Astrocyte (in vitro differentiated cells and primary cell): ENCODE measurements at regions not wholly inside any gene's neighbourhood (a gene's known extent, or its start where the extent isn't known, plus 50 kb on each side); places are given as distances from the start of the nearest gene placed in this dataset.

Experiments used
- DNase-seq: peaks from one replicate; pipeline ENCODE4 v3.0.0-alpha.2; 2010; ENCODE audit warnings: low read depth
- FAIRE-seq: peaks from 2 replicates; lab custom pipeline; 2011; peaks lifted over from hg19 to GRCh38; lab: Jason Lieb, UNC
- H2AFZ ChIP-seq: 2 replicates; pipeline ENCODE4 v1.6.0; 2012; ENCODE audit warnings: low read depth, low read length, inconsistent platforms
- H3K27ac ChIP-seq: 2 replicates; pipeline ENCODE4 v1.5.1; 2011; ENCODE audit warnings: low read depth, low read length, inconsistent platforms
- H3K27me3 ChIP-seq: 2 replicates; pipeline ENCODE4 v1.6.0; 2011; ENCODE audit warnings: low read length, inconsistent platforms; ENCODE audit not compliant: insufficient read depth
- H3K36me3 ChIP-seq: 2 replicates; pipeline ENCODE4 v1.5.1; 2011; ENCODE audit warnings: low read length, inconsistent platforms; ENCODE audit not compliant: insufficient read depth
- H3K4me1 ChIP-seq: 2 replicates; pipeline ENCODE4 v1.5.1; 2011; ENCODE audit warnings: low read length, inconsistent platforms; ENCODE audit not compliant: insufficient read depth
- H3K4me2 ChIP-seq: 2 replicates; pipeline ENCODE4 v1.6.0; 2012; ENCODE audit warnings: low read length, inconsistent platforms
- H3K4me3 ChIP-seq: 2 replicates; pipeline ENCODE4 v1.5.1; 2011; ENCODE audit warnings: low read depth, mild to moderate bottlenecking, low read length, inconsistent platforms; ENCODE audit not compliant: insufficient read depth
- H3K79me2 ChIP-seq: 2 replicates; pipeline ENCODE4 v1.6.0; 2012; ENCODE audit warnings: mild to moderate bottlenecking, low read length, inconsistent platforms; ENCODE audit not compliant: insufficient read depth
- H3K9ac ChIP-seq: 2 replicates; pipeline ENCODE4 v1.6.0; 2012; ENCODE audit warnings: mild to moderate bottlenecking, low read length, inconsistent platforms
- H3K9me3 ChIP-seq: 2 replicates; pipeline ENCODE4 v1.5.1; 2012; ENCODE audit warnings: low read depth, mild to moderate bottlenecking, low read length, inconsistent platforms; ENCODE audit not compliant: insufficient read depth
- H4K20me1 ChIP-seq: 2 replicates; pipeline ENCODE4 v1.6.0; 2012; ENCODE audit warnings: low read length, inconsistent platforms; ENCODE audit not compliant: insufficient read depth
- H3K27ac Mint-ChIP-seq: one replicate; pipeline ENCODE4 v1.8.0; 2021; ENCODE audit warnings: mild to moderate bottlenecking, mixed read lengths; ENCODE audit not compliant: unreplicated experiment
- H3K27me3 Mint-ChIP-seq: one replicate; pipeline ENCODE4 v1.8.0; 2021; ENCODE audit warnings: low read depth, mixed read lengths; ENCODE audit not compliant: unreplicated experiment
- H3K36me3 Mint-ChIP-seq: one replicate; pipeline ENCODE4 v1.8.0; 2021; ENCODE audit warnings: low read depth, mixed read lengths; ENCODE audit not compliant: unreplicated experiment
- H3K4me1 Mint-ChIP-seq: one replicate; pipeline ENCODE4 v1.8.0; 2021; ENCODE audit warnings: low read depth, mixed read lengths; ENCODE audit not compliant: unreplicated experiment
- H3K4me3 Mint-ChIP-seq: one replicate; pipeline ENCODE4 v1.8.0; 2021; ENCODE audit warnings: mild to moderate bottlenecking, moderate library complexity, mixed read lengths; ENCODE audit not compliant: unreplicated experiment
- H3K9me3 Mint-ChIP-seq: one replicate; pipeline ENCODE4 v1.8.0; 2021; ENCODE audit warnings: mild to moderate bottlenecking, mixed read lengths; ENCODE audit not compliant: unreplicated experiment
- CTCF ChIP-seq: IDR thresholded peaks from 2 replicates; pipeline ENCODE4 v1.5.1; 2011; ENCODE audit warnings: low read depth, mild to moderate bottlenecking, inconsistent platforms, low read length, moderate library complexity; ENCODE audit not compliant: insufficient read depth
- EZH2 ChIP-seq: IDR thresholded peaks from 2 replicates; pipeline ENCODE4 v1.6.1; 2012; ENCODE audit warnings: mild to moderate bottlenecking, low read length, inconsistent platforms; ENCODE audit not compliant: insufficient read depth

GRCh38 chr18:77984178-77984577 lies 734.5 kb downstream of the GALR1 start:
- H3K27ac Mint-ChIP-seq: no peak overlapping the region
- no peak overlapping the region for H3K9ac ChIP-seq
- no peaks in the 10 kb centered on the region for H3K27me3 ChIP-seq
- no peak overlapping the region for H3K4me3 Mint-ChIP-seq
- H3K36me3 Mint-ChIP-seq: no peaks in the 10 kb centered on the region
- H3K9me3 ChIP-seq: peaks cover 17% of the 10 kb centered on the region
- peaks cover 4% of the 10 kb centered on the region for H3K9me3 Mint-ChIP-seq
- H3K4me1 Mint-ChIP-seq: no peaks in the 10 kb centered on the region
- no peaks in the 10 kb centered on the region for H3K79me2 ChIP-seq
- H3K4me3 ChIP-seq: no peak overlapping the region
- no peaks in the 10 kb centered on the region for H3K27me3 Mint-ChIP-seq
- H3K36me3 ChIP-seq: no peaks in the 10 kb centered on the region
- FAIRE-seq (no peak), DNase-seq (no peak)
- H3K4me2 ChIP-seq: no peak overlapping the region
- H3K27ac ChIP-seq: no peak overlapping the region
- no peaks in the 10 kb centered on the region for H3K4me1 ChIP-seq
- no peak for TF ChIP-seq EZH2
- no peak for TF ChIP-seq CTCF
- H4K20me1 ChIP-seq: no peaks in the 10 kb centered on the region
- H2AFZ ChIP-seq: no peak overlapping the region

GRCh38 chr18:77984833-77985232 lies 735.2 kb downstream of the GALR1 start:
- Histone ChIP-seq H3K79me2 (no peaks in the 10 kb centered on the region), H3K9ac (no peak overlapping the region)
- no peak for FAIRE-seq

More at GRCh38 chr18:77984833-77985232, 735.2 kb downstream of the GALR1 start:
- Histone ChIP-seq H3K27ac (no peak overlapping the region), H3K36me3 (no peaks in the 10 kb centered on the region), H4K20me1 (no peaks in the 10 kb centered on the region), H2AFZ (no peak overlapping the region), H3K4me2 (no peak overlapping the region), H3K4me1 (no peaks in the 10 kb centered on the region), H3K9me3 (peaks cover 10% of the 10 kb centered on the region), H3K27me3 (no peaks in the 10 kb centered on the region), H3K4me3 (no peak overlapping the region)
- Mint-ChIP-seq H3K4me3 (no peak overlapping the region), H3K27ac (no peak overlapping the region), H3K4me1 (no peaks in the 10 kb centered on the region), H3K27me3 (no peaks in the 10 kb centered on the region), H3K9me3 (peaks cover under 1% of the 10 kb centered on the region), H3K36me3 (no peaks in the 10 kb centered on the region)
- no peak for TF ChIP-seq CTCF
- no peak for TF ChIP-seq EZH2
- no peak for DNase-seq
